A549 (cell line): ENCODE measurements at regions not wholly inside any gene's neighbourhood (a gene's known extent, or its start where the extent isn't known, plus 50 kb on each side); places are given as distances from the start of the nearest gene placed in this dataset.

Experiments used
- ATAC-seq, 2 experiments: fragments of 200-7000 bp in 1 of 2; fragments of >200 bp in 1 of 2; cut with Nextera tagmentation in 1 of 2; cut with Tn5 transposase in 1 of 2; 3 replicates each; pipeline versions ENCODE4 v1.8.0 to v1.9.1; 2018 to 2020; ENCODE audit warnings: mild to moderate bottlenecking in 1 of 2, moderate library complexity in 1 of 2
- CTCF ChIA-PET: fragments of 300-600 bp; sonication (Branson Sonifier 250); formaldehyde crosslinking; extraction: SDS; loops from one replicate; lab custom pipeline; 2021; ENCODE audit warnings: antibody characterized with exemption, inconsistent platforms; lab: Yijun Ruan, JAX
- POLR2A ChIA-PET: fragments of 350-600 bp; formaldehyde crosslinking; extraction: SDS; loops from one replicate; lab custom pipeline; 2021; ENCODE audit warnings: antibody characterized with exemption, inconsistent platforms; lab: Yijun Ruan, JAX
- DNase-seq, 2 experiments: peaks; one replicate each; pipeline versions ENCODE4 v3.0.0 to v3.0.0-alpha.2; 2011 to 2016; ENCODE audit warnings: low read depth in 1 of 2, low spot score in 1 of 2
- FAIRE-seq: peaks from 2 replicates; lab custom pipeline; 2011; peaks lifted over from hg19 to GRCh38; lab: Jason Lieb, UNC
- H3K27ac ChIP-seq, 2 experiments: fragments of >200 bp; sonication (Bioruptor Twin); formaldehyde crosslinking; 3 replicates each; pipeline ENCODE4 v1.5.1; 2016 to 2017
- H3K4me1 ChIP-seq: fragments of >200 bp; sonication (Bioruptor Twin); formaldehyde crosslinking; 3 replicates; pipeline ENCODE4 v1.6.1; 2016
- H3K4me2 ChIP-seq: fragments of >200 bp; sonication (Bioruptor Twin); formaldehyde crosslinking; 3 replicates; pipeline ENCODE4 v1.6.1; 2016
- H3K4me3 ChIP-seq: fragments of >200 bp; sonication (Bioruptor Twin); formaldehyde crosslinking; 3 replicates; pipeline ENCODE4 v1.5.1; 2016
- H3K9me3 ChIP-seq: fragments of >200 bp; sonication (Bioruptor Twin); formaldehyde crosslinking; 3 replicates; pipeline ENCODE4 v1.6.1; 2016
- BCL3 ChIP-seq: fragments of >200 bp; sonication (Bioruptor Twin); formaldehyde crosslinking; IDR thresholded peaks from 3 replicates; pipeline ENCODE4 v1.6.1; 2016
- BHLHE40 ChIP-seq: IDR thresholded peaks from 2 replicates; pipeline ENCODE4 v1.6.1; 2012; ENCODE audit warnings: low read depth, low read length, inconsistent platforms
- CBX8 ChIP-seq: fragments of 200-600 bp; sonication (generic); IDR thresholded peaks from 2 replicates; pipeline ENCODE4 v1.6.1; 2016
- CEBPB ChIP-seq, 2 experiments: fragments of >200 bp in 1 of 2; sonication (Bioruptor Twin) in 1 of 2; formaldehyde crosslinking in 1 of 2; IDR thresholded peaks; 2 replicates each; pipeline ENCODE4 v1.6.1; 2012 to 2016
- CHD2 ChIP-seq: fragments of 150-350 bp; IDR thresholded peaks from 2 replicates; pipeline ENCODE4 v1.6.1; 2014; ENCODE audit warnings: low read length; ENCODE audit not compliant: partially characterized antibody
- CHD4 ChIP-seq: fragments of 200-600 bp; sonication (generic); IDR thresholded peaks from 2 replicates; pipeline ENCODE4 v1.6.1; 2016; ENCODE audit warnings: antibody characterized with exemption, mild to moderate bottlenecking, borderline replicate concordance
- CTCF ChIP-seq: fragments of >200 bp; sonication (Bioruptor Twin); formaldehyde crosslinking; IDR thresholded peaks from 3 replicates; pipeline ENCODE4 v1.5.1; 2016
- E2F6 ChIP-seq: IDR thresholded peaks from 2 replicates; pipeline ENCODE4 v1.6.1; 2012; ENCODE audit warnings: low read depth, borderline replicate concordance
- EHF ChIP-seq: fragments of 250-450 bp; sonication (Bioruptor Pico); IDR thresholded peaks from 2 replicates; pipeline ENCODE4 v1.5.0; 2020; ENCODE audit warnings: mild to moderate bottlenecking
- GATA3 ChIP-seq: IDR thresholded peaks from 2 replicates; pipeline ENCODE4 v1.6.1; 2012; ENCODE audit warnings: borderline replicate concordance
- HDAC2 ChIP-seq: fragments of 200-600 bp; sonication (generic); IDR thresholded peaks from 2 replicates; pipeline ENCODE4 v1.6.1; 2016
- HES2 ChIP-seq: fragments of >200 bp; sonication (Bioruptor Twin); formaldehyde crosslinking; IDR thresholded peaks from 2 replicates; pipeline ENCODE4 v1.6.1; 2016
- HMGXB4 ChIP-seq: fragments of 250-450 bp; sonication (Bioruptor Pico); IDR thresholded peaks from 2 replicates; pipeline ENCODE4 v1.5.0; 2021; ENCODE audit warnings: mild to moderate bottlenecking, moderate library complexity, borderline replicate concordance
- HOXA7 ChIP-seq: fragments of 250-450 bp; sonication (Bioruptor Pico); IDR thresholded peaks from 2 replicates; pipeline ENCODE4 v1.5.0; 2020; ENCODE audit warnings: mild to moderate bottlenecking, moderate library complexity
- HOXB13 ChIP-seq: fragments of 250-450 bp; sonication (Bioruptor Pico); IDR thresholded peaks from 2 replicates; pipeline ENCODE4 v1.5.0; 2020; ENCODE audit warnings: low read depth, mild to moderate bottlenecking, moderate library complexity
- JUNB ChIP-seq: fragments of >200 bp; sonication (Bioruptor Twin); formaldehyde crosslinking; IDR thresholded peaks from 2 replicates; pipeline ENCODE4 v1.6.1; 2016
- KDM1A ChIP-seq: fragments of 200-600 bp; sonication (generic); IDR thresholded peaks from 2 replicates; pipeline ENCODE4 v1.6.1; 2016; ENCODE audit warnings: low read depth, mild to moderate bottlenecking
- MAX ChIP-seq: IDR thresholded peaks from 2 replicates; pipeline ENCODE4 v1.6.1; 2012
- MAZ ChIP-seq: fragments of 150-350 bp; IDR thresholded peaks from 2 replicates; pipeline ENCODE4 v1.6.1; 2014; ENCODE audit warnings: antibody characterized with exemption, low read depth, low read length, borderline replicate concordance
- NFE2L2 ChIP-seq: fragments of 150-350 bp; conservative IDR thresholded peaks from 2 replicates; pipeline ENCODE4 v1.6.1; 2014; ENCODE audit warnings: low read length
- NR3C1 ChIP-seq: fragments of >200 bp; sonication (Bioruptor Twin); formaldehyde crosslinking; IDR thresholded peaks from 3 replicates; pipeline ENCODE4 v1.6.1; 2017
- PBX3 ChIP-seq: IDR thresholded peaks from 2 replicates; pipeline ENCODE4 v1.6.1; 2012
- RARB ChIP-seq: fragments of 250-450 bp; sonication (Bioruptor Pico); IDR thresholded peaks from 2 replicates; pipeline ENCODE4 v1.8.0; 2021; ENCODE audit warnings: mild to moderate bottlenecking, moderate library complexity
- TP53 ChIP-seq: fragments of 250-450 bp; sonication (Bioruptor Pico); IDR thresholded peaks from 2 replicates; pipeline ENCODE4 v1.5.0; 2021; ENCODE audit warnings: mild to moderate bottlenecking, moderate library complexity
- ZC3H11A ChIP-seq: fragments of 450-650 bp; IDR thresholded peaks from 2 replicates; pipeline ENCODE4 v1.6.1; 2014; ENCODE audit warnings: antibody characterized with exemption, mild to moderate bottlenecking
- ZNF302 ChIP-seq: fragments of 250-450 bp; sonication (Bioruptor Pico); IDR thresholded peaks from 2 replicates; pipeline ENCODE4 v1.9.0; 2021; ENCODE audit warnings: inconsistent platforms, mild to moderate bottlenecking, moderate library complexity
- ZSCAN20 ChIP-seq: fragments of 250-450 bp; sonication (Bioruptor Pico); IDR thresholded peaks from 2 replicates; pipeline ENCODE4 v1.8.0; 2022; ENCODE audit warnings: mild to moderate bottlenecking, moderate library complexity
- WGBS: methylation state at CpG from one replicate; pipeline ENCODE4 v1.1.6; 2017; ENCODE audit errors: missing lambda C conversion rate; 5-methylcytosine and 5-hydroxymethylcytosine counted together

GRCh38 chr2:167381349-167381748 is 493.1 kb downstream of the XIRP2 start:
- ChIA-PET POLR2A (no interaction called here), CTCF (no interaction called here)
- DNase-seq (no peak), FAIRE-seq (no peak), ATAC-seq (no peak)
- H3K4me2 ChIP-seq, result no peak overlapping the region
- no peak for TF ChIP-seq GATA3
- no peak for TF ChIP-seq HMGXB4 (CRISPR knock-in tag)
- TF ChIP-seq EHF (CRISPR knock-in tag), result no peak
- TF ChIP-seq ZNF302 (CRISPR knock-in tag), result no peak
- TF ChIP-seq HDAC2, result no peak
- TF ChIP-seq NFE2L2, result no peak
- no peak for TF ChIP-seq MAZ
- no peak for TF ChIP-seq PBX3
- TF ChIP-seq ZC3H11A, result no peak
- TF ChIP-seq HOXA7 (CRISPR knock-in tag), result no peak
- no peak for TF ChIP-seq HES2
- TF ChIP-seq BCL3, result no peak
- no peak for TF ChIP-seq RARB
- 46% methylated on average over 2 of the region's 2 CpGs for WGBS
- H3K27ac ChIP-seq, result no peak overlapping the region
- no peaks in the 10 kb centered on the region for H3K4me1 ChIP-seq
- no peak overlapping the region for H3K4me3 ChIP-seq
- no peaks in the 10 kb centered on the region for H3K9me3 ChIP-seq

GRCh38 chr2:167380555-167380954 is 492.3 kb downstream of the XIRP2 start:
- WGBS, result 18% methylated on average over 4 of the region's 4 CpGs
- TF ChIP-seq BHLHE40 (no peak), HOXB13 (CRISPR knock-in tag) (no peak), TP53 (CRISPR knock-in tag) (no peak), MAZ (no peak), CEBPB (IDR thresholded peaks at IDR 0.05) (no peak), HOXA7 (CRISPR knock-in tag) (no peak), ZSCAN20 (CRISPR knock-in tag) (no peak), ZNF302 (CRISPR knock-in tag) (no peak), JUNB (no peak), MAX (no peak), CBX8 (no peak), HDAC2 (no peak), CHD2 (no peak), KDM1A (no peak), HES2 (no peak), CHD4 (no peak), E2F6 (no peak), CTCF (no peak), NR3C1 (no peak), EHF (CRISPR knock-in tag) (no peak)
- Histone ChIP-seq H3K4me3 (no peak overlapping the region), H3K4me1 (no peaks in the 10 kb centered on the region), H3K27ac (no peak overlapping the region), H3K9me3 (no peaks in the 10 kb centered on the region), H3K4me2 (no peak overlapping the region)
- no peak for ATAC-seq
- ChIA-PET POLR2A (no interaction called here), CTCF (interaction anchor here (1.0 kb wide), 1 partner anchor 1541 kb away, joined by 3 read pairs; no protein-coding TSS in a partner anchor)
- DNase-seq, result no peak
- no peak for FAIRE-seq
